Endodermal cell (in vitro differentiated cells): ENCODE measurements at regions not wholly inside any gene's neighbourhood (a gene's known extent, or its start where the extent isn't known, plus 50 kb on each side); places are given as distances from the start of the nearest gene placed in this dataset.
A peak's percentile ranks its signal among the peaks of the same experiment; 100 is the strongest.

Experiments used
- DNase-seq: peaks from one replicate; pipeline ENCODE4 v3.0.0-alpha.2; 2017
- H3K27ac ChIP-seq: 2 replicates; pipeline ENCODE4 v1.5.1; 2013; ENCODE audit warnings: mild to moderate bottlenecking, low read depth, low read length, moderate library complexity
- H3K27me3 ChIP-seq: 2 replicates; pipeline ENCODE4 v1.6.1; 2013; ENCODE audit warnings: mild to moderate bottlenecking, low read length, moderate library complexity; ENCODE audit not compliant: insufficient read depth, control insufficient read depth, poor library complexity, severe bottlenecking
- H3K36me3 ChIP-seq: 2 replicates; pipeline ENCODE4 v1.7.0; 2013; ENCODE audit warnings: mild to moderate bottlenecking, low read length, moderate library complexity; ENCODE audit not compliant: control insufficient read depth, insufficient read depth
- H3K4me1 ChIP-seq: one replicate; pipeline ENCODE4 v1.7.0; 2013; ENCODE audit warnings: low read length; ENCODE audit not compliant: control insufficient read depth, insufficient read depth
- H3K4me3 ChIP-seq: 2 replicates; pipeline ENCODE4 v1.5.1; 2013; ENCODE audit warnings: mild to moderate bottlenecking, low read length, moderate library complexity
- H3K9ac ChIP-seq: 2 replicates; pipeline ENCODE4 v1.6.1; 2013; ENCODE audit warnings: mild to moderate bottlenecking, low read length, moderate library complexity; ENCODE audit not compliant: poor library complexity, severe bottlenecking; ENCODE audit errors: extremely low read depth
- H3K9me3 ChIP-seq: 2 replicates; pipeline ENCODE4 v1.6.1; 2013; ENCODE audit warnings: mild to moderate bottlenecking, low read length, moderate library complexity; ENCODE audit not compliant: control insufficient read depth
- H3K27ac Mint-ChIP-seq: 2 replicates; pipeline ENCODE4 v1.8.0; 2020; ENCODE audit warnings: mixed read lengths
- H3K27me3 Mint-ChIP-seq: 2 replicates; pipeline ENCODE4 v1.8.0; 2021; ENCODE audit warnings: mild to moderate bottlenecking, mixed read lengths; ENCODE audit not compliant: insufficient read depth
- H3K36me3 Mint-ChIP-seq: 2 replicates; pipeline ENCODE4 v1.8.0; 2020; ENCODE audit warnings: low read depth, mixed read lengths
- H3K4me1 Mint-ChIP-seq: 2 replicates; pipeline ENCODE4 v1.8.0; 2020; ENCODE audit warnings: mixed read lengths
- H3K4me3 Mint-ChIP-seq: 2 replicates; pipeline ENCODE4 v1.8.0; 2020; ENCODE audit warnings: mild to moderate bottlenecking, moderate library complexity, mixed read lengths
- H3K9me3 Mint-ChIP-seq: 2 replicates; pipeline ENCODE4 v1.8.0; 2020; ENCODE audit warnings: mild to moderate bottlenecking, mixed read lengths
- WGBS, 2 experiments: methylation state at CpG; one replicate each; pipeline versions ENCODE4 v1.1.5 to v1.1.7; 2013; ENCODE audit warnings: missing lambda C conversion rate in 2 of 2, mixed read lengths in 1 of 2; ENCODE audit not compliant: insufficient coverage in 1 of 2, insufficient read length in 1 of 2; 5-methylcytosine and 5-hydroxymethylcytosine counted together
- TF ChIP-seq, protein P1 (sequence below): fragments of 200-600 bp; sonication (generic); conservative IDR thresholded peaks from 2 replicates; pipeline ENCODE4 v1.5.0; 2021; ENCODE audit warnings: antibody characterized with exemption, mild to moderate bottlenecking

DNA sequence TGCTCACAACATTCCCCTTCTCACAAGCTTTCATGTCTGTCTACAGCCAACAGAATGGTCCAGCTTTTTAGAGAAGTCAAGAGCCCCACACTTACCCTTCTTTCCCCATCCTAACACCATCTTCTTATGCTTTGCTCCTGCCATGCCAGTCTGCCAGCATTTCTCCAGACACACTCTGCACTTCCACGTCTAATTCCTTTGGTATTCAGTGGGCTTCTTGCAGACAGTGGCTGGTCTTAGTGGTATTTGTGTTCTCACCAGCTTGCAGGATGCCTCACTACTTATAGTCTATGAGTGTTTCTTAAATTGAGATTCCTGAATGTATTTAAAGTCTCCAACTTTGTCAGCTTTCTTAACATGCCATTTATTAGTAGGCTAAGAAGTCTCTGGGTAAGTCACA, 154.4 kb downstream of the BBOX1 start:
- Histone ChIP-seq H3K9ac (no peak overlapping the region), H3K4me1 (peaks cover 5% of the 10 kb centered on the region), H3K27me3 (no peaks in the 10 kb centered on the region), H3K27ac (no peak overlapping the region), H3K4me3 (no peak overlapping the region), H3K36me3 (no peaks in the 10 kb centered on the region), H3K9me3 (no peaks in the 10 kb centered on the region)
- WGBS, 2 experiments = 60 to 78% methylated on average over 1 of the region's 1 CpG
- Mint-ChIP-seq H3K4me3 (no peak overlapping the region), H3K4me1 (peaks cover 28% of the 10 kb centered on the region), H3K27ac (no peak overlapping the region), H3K36me3 (peaks cover 11% of the 10 kb centered on the region), H3K9me3 (no peaks in the 10 kb centered on the region), H3K27me3 (no peaks in the 10 kb centered on the region)
- peak; percentile 19 for DNase-seq
- TF ChIP-seq, protein P1, sequence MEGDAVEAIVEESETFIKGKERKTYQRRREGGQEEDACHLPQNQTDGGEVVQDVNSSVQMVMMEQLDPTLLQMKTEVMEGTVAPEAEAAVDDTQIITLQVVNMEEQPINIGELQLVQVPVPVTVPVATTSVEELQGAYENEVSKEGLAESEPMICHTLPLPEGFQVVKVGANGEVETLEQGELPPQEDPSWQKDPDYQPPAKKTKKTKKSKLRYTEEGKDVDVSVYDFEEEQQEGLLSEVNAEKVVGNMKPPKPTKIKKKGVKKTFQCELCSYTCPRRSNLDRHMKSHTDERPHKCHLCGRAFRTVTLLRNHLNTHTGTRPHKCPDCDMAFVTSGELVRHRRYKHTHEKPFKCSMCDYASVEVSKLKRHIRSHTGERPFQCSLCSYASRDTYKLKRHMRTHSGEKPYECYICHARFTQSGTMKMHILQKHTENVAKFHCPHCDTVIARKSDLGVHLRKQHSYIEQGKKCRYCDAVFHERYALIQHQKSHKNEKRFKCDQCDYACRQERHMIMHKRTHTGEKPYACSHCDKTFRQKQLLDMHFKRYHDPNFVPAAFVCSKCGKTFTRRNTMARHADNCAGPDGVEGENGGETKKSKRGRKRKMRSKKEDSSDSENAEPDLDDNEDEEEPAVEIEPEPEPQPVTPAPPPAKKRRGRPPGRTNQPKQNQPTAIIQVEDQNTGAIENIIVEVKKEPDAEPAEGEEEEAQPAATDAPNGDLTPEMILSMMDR = no peak

DNA sequence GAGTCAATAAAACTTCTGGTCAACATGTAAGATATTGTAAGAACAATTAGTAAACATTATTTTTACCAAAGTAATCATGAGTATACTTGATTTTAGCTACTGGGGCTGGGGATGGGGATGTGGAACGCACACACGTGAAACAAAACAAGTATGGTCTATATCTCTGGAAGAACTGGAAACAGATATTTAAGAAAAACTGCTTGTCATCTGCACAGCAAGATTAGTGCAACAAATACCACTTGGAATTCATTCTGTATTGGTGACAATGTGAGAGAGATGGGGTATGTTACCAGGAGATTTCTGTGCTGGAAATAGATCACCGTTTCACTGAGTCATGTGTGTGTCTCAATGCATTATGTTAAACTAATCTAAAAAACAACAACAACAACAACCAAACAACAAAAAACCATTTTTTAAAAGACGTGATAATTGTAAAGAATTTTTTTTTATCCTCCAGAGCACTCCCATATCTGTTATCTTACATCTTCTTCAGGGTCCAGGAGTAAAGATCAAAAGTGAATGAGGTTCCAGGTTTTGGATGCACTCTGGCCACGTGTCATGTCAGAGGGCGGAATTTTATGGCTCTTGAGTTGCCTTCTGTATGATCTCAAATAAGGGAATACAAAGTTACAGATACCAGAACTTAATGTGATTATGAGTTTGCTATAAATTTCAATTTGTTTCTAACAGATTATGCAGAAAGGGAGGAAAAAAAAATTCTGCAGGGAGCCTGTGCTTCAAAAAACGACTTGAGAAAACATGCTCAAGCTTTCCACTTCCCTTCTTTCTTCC, 153.0 kb downstream of the BBOX1 start:
- peak; percentile 4 for DNase-seq
- Mint-ChIP-seq H3K4me1 (peaks cover 39% of the 10 kb centered on the region), H3K4me3 (no peak overlapping the region), H3K9me3 (no peaks in the 10 kb centered on the region), H3K36me3 (peaks cover 11% of the 10 kb centered on the region), H3K27me3 (no peaks in the 10 kb centered on the region), H3K27ac (no peak overlapping the region)
- 83 to 96% methylated on average over 2 to 6 of the region's 7 CpGs for WGBS, 2 experiments
- TF ChIP-seq, protein P1 = no peak
- no peaks in the 10 kb centered on the region for H3K36me3 ChIP-seq
- no peak overlapping the region for H3K27ac ChIP-seq
- no peaks in the 10 kb centered on the region for H3K27me3 ChIP-seq
- no peaks in the 10 kb centered on the region for H3K9me3 ChIP-seq
- H3K4me3 ChIP-seq = no peak overlapping the region
- peaks cover 5% of the 10 kb centered on the region for H3K4me1 ChIP-seq
- H3K9ac ChIP-seq = no peak overlapping the region

DNA sequence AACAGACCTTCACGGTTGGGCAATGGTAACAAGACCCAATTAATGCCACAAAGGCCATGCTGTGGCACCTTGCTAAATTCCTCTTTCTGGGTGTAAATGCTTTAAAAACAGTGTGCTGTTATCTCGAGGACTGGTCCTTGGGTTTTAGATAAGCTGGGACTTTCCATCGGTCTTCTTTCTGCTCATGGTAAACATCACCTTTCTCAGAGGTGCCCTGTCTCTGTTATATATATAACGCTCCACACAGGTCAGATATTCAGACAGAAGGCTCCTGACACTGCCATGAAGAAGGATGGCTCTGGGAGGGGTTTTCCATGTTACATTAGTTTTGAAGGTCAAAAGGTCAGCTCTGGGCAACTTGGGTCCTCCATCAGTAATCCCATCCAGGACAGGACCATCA, 151.6 kb downstream of the BBOX1 start:
- WGBS, 2 experiments = 85 to 89% methylated on average over 3 to 4 of the region's 4 CpGs
- TF ChIP-seq, protein P1 = no peak
- DNase-seq = no peak

More for the DNA sequence above, 151.6 kb downstream of the BBOX1 start:
- no peak overlapping the region for H3K9ac ChIP-seq
- no peak overlapping the region for H3K4me3 ChIP-seq
- no peaks in the 10 kb centered on the region for H3K9me3 ChIP-seq
- H3K36me3 ChIP-seq = no peaks in the 10 kb centered on the region
- H3K4me1 ChIP-seq = peaks cover 6% of the 10 kb centered on the region
- Mint-ChIP-seq H3K27me3 (no peaks in the 10 kb centered on the region), H3K27ac (no peak overlapping the region), H3K4me1 (peaks cover 54% of the 10 kb centered on the region), H3K36me3 (peaks cover 7% of the 10 kb centered on the region), H3K9me3 (no peaks in the 10 kb centered on the region), H3K4me3 (no peak overlapping the region)
- H3K27me3 ChIP-seq = no peaks in the 10 kb centered on the region
- H3K27ac ChIP-seq = no peak overlapping the region
